ENCODE measurements at regions not wholly inside any gene's neighbourhood (a gene's known extent, or its start where the extent isn't known, plus 50 kb on each side); places are given as distances from the start of the nearest gene placed in this dataset.

DNA sequence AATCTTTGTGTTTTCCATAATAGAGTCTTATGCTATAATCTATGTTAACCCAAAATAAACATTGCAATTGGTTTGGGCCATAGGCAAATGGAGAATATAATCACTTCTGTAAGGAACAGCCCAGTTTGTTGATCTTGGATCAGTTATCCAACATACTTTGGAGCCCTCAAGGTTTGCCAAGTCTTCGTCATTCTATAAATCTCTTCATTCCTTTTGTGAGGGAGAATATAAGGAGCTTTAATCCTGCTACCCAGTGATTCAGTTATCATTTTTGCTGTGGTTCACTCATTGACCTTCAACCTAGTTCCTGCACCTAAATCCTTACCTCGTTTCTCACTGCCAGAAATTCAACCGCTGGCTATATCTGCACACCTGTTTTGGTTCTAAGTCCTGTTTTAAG is 500.3 kb upstream of the PTCHD4 start:
- no peaks in the 10 kb centered on the region for H3K9me3 ChIP-seq (ENCODE audit: low read length)
- WGBS (ENCODE audit: low lambda C conversion rate): 36% methylated on average over 3 of the region's 3 CpGs
- H4K20me1 ChIP-seq (ENCODE audit: insufficient read depth, low read length): no peaks in the 10 kb centered on the region
- no peaks in the 10 kb centered on the region for H3K36me3 ChIP-seq (replicated peaks in 1 of 2; ENCODE audit: control insufficient read depth in 1 of 2, insufficient read depth in 2 of 2, low read length in 2 of 2)
- intact Hi-C loops (cut with micrococcal nuclease; ENCODE audit: unreplicated experiment) (no loop called here), in situ Hi-C loops (cut with HindIII; ENCODE audit: extremely low pct_ligation_motif_present, low pct_unique_long_range_greater_than_20kb) (no loop called here)
- DNase-seq (ENCODE audit: low spot score): no peak
- H2AFZ ChIP-seq (ENCODE audit: low read length): no peak overlapping the region
- no peaks in the 10 kb centered on the region for H3K79me2 ChIP-seq (ENCODE audit: insufficient read depth, low read length)
- no peak overlapping the region for H3K9ac ChIP-seq (ENCODE audit: insufficient read depth, low read depth, low read length)
- BruUV-seq (replicated peaks): no TSS peak
- no peak for ATAC-seq
- no peak overlapping the region for H3K27ac ChIP-seq (ENCODE audit: extremely low read length, insufficient read depth, low read length)
- no peaks in the 10 kb centered on the region for H3K4me1 ChIP-seq (ENCODE audit: insufficient read depth, low read length)
- ChIA-PET CTCF (ENCODE audit: low intra/inter-chr PET ratio, low total read pairs) (no interaction called here), POLR2A (no interaction called here)
- TF ChIP-seq, protein P1, sequence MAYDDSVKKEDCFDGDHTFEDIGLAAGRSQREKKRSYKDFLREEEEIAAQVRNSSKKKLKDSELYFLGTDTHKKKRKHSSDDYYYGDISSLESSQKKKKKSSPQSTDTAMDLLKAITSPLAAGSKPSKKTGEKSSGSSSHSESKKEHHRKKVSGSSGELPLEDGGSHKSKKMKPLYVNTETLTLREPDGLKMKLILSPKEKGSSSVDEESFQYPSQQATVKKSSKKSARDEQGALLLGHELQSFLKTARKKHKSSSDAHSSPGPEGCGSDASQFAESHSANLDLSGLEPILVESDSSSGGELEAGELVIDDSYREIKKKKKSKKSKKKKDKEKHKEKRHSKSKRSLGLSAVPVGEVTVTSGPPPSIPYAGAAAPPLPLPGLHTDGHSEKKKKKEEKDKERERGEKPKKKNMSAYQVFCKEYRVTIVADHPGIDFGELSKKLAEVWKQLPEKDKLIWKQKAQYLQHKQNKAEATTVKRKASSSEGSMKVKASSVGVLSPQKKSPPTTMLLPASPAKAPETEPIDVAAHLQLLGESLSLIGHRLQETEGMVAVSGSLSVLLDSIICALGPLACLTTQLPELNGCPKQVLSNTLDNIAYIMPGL (CRISPR knock-in tag; IDR thresholded peaks at IDR 0.05; ENCODE audit: borderline replicate concordance in 1 of 2, low read depth in 1 of 2): no peak
- TF ChIP-seq ZKSCAN1 (IDR thresholded peaks at IDR 0.05; ENCODE audit: low read length): no peak
- no peak overlapping the region for H3K4me3 ChIP-seq (replicated peaks in 1 of 3; ENCODE audit: insufficient read depth in 1 of 3, low read depth in 2 of 3, low read length in 3 of 3)
- H3K4me2 ChIP-seq (ENCODE audit: low read depth, low read length): no peak overlapping the region
- FAIRE-seq: no peak
- H3K27me3 ChIP-seq (ENCODE audit: control insufficient read depth in 1 of 2, insufficient read depth in 2 of 2, low read length in 2 of 2): no peaks in the 10 kb centered on the region

DNA sequence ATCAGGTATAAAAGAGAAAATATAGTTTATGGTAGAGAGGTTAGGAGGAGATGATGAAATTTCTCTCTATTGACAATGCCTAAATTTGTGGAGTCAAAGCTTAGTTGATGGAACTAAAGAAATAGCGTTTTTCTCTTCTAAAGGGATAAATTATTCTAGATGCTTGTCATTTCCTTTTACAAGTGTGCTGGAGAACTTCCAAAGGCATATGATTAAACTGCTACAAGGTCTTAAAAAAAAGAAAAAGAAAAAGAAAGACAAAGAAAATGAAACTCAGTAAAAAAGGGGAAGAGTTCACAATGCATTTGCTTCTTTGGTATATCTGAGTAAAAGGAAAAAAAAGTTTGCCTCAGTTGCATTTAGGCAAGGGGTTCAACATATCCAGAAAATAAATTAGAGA is 499.8 kb upstream of the PTCHD4 start:
- WGBS (ENCODE audit: low lambda C conversion rate): 4% methylated on average over 1 of the region's 1 CpG
- intact Hi-C loops (cut with micrococcal nuclease; ENCODE audit: unreplicated experiment): no loop called here
- FAIRE-seq: no peak
- TF ChIP-seq, protein P2, sequence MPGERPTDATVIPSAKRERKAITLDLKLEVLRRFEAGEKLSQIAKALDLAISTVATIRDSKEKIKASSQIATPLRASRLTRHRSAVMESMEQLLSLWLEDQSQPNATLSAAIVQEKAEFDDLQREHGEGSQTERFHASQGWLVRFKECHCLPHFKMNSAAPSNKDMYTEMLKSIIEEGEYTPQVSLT (CRISPR knock-in tag; IDR thresholded peaks at IDR 0.05; ENCODE audit: borderline replicate concordance, low read depth): no peak
- TF ChIP-seq DPF2 (CRISPR knock-in tag; IDR thresholded peaks at IDR 0.05; ENCODE audit: borderline replicate concordance, low read depth) (no peak), MAF1 (CRISPR knock-in tag; IDR thresholded peaks at IDR 0.05; ENCODE audit: borderline replicate concordance) (no peak), ZBTB21 (CRISPR knock-in tag; IDR thresholded peaks at IDR 0.05) (no peak), RCOR2 (CRISPR knock-in tag; IDR thresholded peaks at IDR 0.05) (no peak), ZNF724P (CRISPR knock-in tag; IDR thresholded peaks at IDR 0.05; ENCODE audit: borderline replicate concordance) (no peak)
- TF ChIP-seq, protein P3, sequence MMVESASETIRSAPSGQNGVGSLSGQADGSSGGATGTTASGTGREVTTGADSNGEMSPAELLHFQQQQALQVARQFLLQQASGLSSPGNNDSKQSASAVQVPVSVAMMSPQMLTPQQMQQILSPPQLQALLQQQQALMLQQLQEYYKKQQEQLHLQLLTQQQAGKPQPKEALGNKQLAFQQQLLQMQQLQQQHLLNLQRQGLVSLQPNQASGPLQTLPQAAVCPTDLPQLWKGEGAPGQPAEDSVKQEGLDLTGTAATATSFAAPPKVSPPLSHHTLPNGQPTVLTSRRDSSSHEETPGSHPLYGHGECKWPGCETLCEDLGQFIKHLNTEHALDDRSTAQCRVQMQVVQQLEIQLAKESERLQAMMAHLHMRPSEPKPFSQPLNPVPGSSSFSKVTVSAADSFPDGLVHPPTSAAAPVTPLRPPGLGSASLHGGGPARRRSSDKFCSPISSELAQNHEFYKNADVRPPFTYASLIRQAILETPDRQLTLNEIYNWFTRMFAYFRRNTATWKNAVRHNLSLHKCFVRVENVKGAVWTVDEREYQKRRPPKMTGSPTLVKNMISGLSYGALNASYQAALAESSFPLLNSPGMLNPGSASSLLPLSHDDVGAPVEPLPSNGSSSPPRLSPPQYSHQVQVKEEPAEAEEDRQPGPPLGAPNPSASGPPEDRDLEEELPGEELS (CRISPR knock-in tag; IDR thresholded peaks at IDR 0.05): no peak
- TF ChIP-seq, protein P4, sequence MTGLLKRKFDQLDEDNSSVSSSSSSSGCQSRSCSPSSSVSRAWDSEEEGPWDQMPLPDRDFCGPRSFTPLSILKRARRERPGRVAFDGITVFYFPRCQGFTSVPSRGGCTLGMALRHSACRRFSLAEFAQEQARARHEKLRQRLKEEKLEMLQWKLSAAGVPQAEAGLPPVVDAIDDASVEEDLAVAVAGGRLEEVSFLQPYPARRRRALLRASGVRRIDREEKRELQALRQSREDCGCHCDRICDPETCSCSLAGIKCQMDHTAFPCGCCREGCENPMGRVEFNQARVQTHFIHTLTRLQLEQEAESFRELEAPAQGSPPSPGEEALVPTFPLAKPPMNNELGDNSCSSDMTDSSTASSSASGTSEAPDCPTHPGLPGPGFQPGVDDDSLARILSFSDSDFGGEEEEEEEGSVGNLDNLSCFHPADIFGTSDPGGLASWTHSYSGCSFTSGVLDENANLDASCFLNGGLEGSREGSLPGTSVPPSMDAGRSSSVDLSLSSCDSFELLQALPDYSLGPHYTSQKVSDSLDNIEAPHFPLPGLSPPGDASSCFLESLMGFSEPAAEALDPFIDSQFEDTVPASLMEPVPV (CRISPR knock-in tag; IDR thresholded peaks at IDR 0.05): no peak
- TF ChIP-seq, protein P5, sequence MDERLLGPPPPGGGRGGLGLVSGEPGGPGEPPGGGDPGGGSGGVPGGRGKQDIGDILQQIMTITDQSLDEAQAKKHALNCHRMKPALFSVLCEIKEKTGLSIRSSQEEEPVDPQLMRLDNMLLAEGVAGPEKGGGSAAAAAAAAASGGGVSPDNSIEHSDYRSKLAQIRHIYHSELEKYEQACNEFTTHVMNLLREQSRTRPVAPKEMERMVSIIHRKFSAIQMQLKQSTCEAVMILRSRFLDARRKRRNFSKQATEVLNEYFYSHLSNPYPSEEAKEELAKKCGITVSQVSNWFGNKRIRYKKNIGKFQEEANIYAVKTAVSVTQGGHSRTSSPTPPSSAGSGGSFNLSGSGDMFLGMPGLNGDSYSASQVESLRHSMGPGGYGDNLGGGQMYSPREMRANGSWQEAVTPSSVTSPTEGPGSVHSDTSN (CRISPR knock-in tag; IDR thresholded peaks at IDR 0.05): no peak

More for the DNA sequence above, 499.8 kb upstream of the PTCHD4 start:
- H3K79me2 ChIP-seq (ENCODE audit: insufficient read depth, low read length): no peaks in the 10 kb centered on the region
- DNase-seq (ENCODE audit: low spot score) (no peak), ATAC-seq (no peak)
- in situ Hi-C loops (cut with HindIII; ENCODE audit: extremely low pct_ligation_motif_present, low pct_unique_long_range_greater_than_20kb): no loop called here
- BruUV-seq (replicated peaks): no TSS peak
- H3K4me1 ChIP-seq (ENCODE audit: insufficient read depth, low read length): no peaks in the 10 kb centered on the region
- no peak overlapping the region for H2AFZ ChIP-seq (ENCODE audit: low read length)
- no peak overlapping the region for H3K27ac ChIP-seq (ENCODE audit: extremely low read length, insufficient read depth, low read length)
- no peaks in the 10 kb centered on the region for H3K27me3 ChIP-seq (ENCODE audit: control insufficient read depth in 1 of 2, insufficient read depth in 2 of 2, low read length in 2 of 2)
- no peaks in the 10 kb centered on the region for H3K9me3 ChIP-seq (ENCODE audit: low read length)
- no peak overlapping the region for H3K4me2 ChIP-seq (ENCODE audit: low read depth, low read length)
- H3K4me3 ChIP-seq (replicated peaks in 1 of 3; ENCODE audit: insufficient read depth in 1 of 3, low read depth in 2 of 3, low read length in 3 of 3): no peak overlapping the region
- ChIA-PET CTCF (ENCODE audit: low intra/inter-chr PET ratio, low total read pairs) (no interaction called here), POLR2A (no interaction called here)
- no peaks in the 10 kb centered on the region for H3K36me3 ChIP-seq (replicated peaks in 1 of 2; ENCODE audit: control insufficient read depth in 1 of 2, insufficient read depth in 2 of 2, low read length in 2 of 2)
- H3K9ac ChIP-seq (ENCODE audit: insufficient read depth, low read depth, low read length): no peak overlapping the region
- H4K20me1 ChIP-seq (ENCODE audit: insufficient read depth, low read length): no peaks in the 10 kb centered on the region
